Tibial nerve (tissue), 4 donors: ENCODE measurements at regions not wholly inside any gene's neighbourhood (a gene's known extent, or its start where the extent isn't known, plus 50 kb on each side); places are given as distances from the start of the nearest gene placed in this dataset.

Experiments used
- DNase-seq, 2 donors: peaks; one replicate each; pipeline ENCODE4 v3.0.0-alpha.2; 2019; ENCODE audit warnings: low spot score in 2 of 2
- H3K27ac ChIP-seq, 4 donors: fragments of 200-600 bp; sonication (generic) in 3 of 4; one replicate each; pipeline ENCODE4 v1.5.1; 2017 to 2019; ENCODE audit warnings: mild to moderate bottlenecking in 1 of 4
- H3K27me3 ChIP-seq, 2 donors: fragments of 200-600 bp; sonication (generic) in 1 of 2; one replicate each; pipeline versions ENCODE4 v1.5.1 to v1.6.0; 2017 to 2019
- H3K36me3 ChIP-seq, 3 donors: fragments of 200-600 bp; sonication (generic); one replicate each; pipeline ENCODE4 v1.5.1; 2018 to 2019
- H3K4me1 ChIP-seq, 4 donors: fragments of 200-600 bp; sonication (generic) in 3 of 4; one replicate each; pipeline ENCODE4 v1.5.1; 2017 to 2019
- H3K4me3 ChIP-seq, 4 donors: fragments of 200-600 bp; sonication (generic) in 3 of 4; one replicate each; pipeline ENCODE4 v1.5.1; 2017 to 2019; ENCODE audit warnings: mild to moderate bottlenecking in 1 of 4, moderate library complexity in 1 of 4
- H3K9me3 ChIP-seq, 4 donors: fragments of 200-600 bp; sonication (generic) in 3 of 4; one replicate each; pipeline ENCODE4 v1.5.1; 2017 to 2019
- CTCF ChIP-seq, 5 experiments: fragments of 200-600 bp in 3 of 5; fragments of 450-650 bp in 2 of 5; sonication (generic) in 3 of 5; IDR thresholded peaks; one replicate each; pipeline ENCODE4 v1.5.1; 2016 to 2019; ENCODE audit warnings: antibody characterized with exemption in 5 of 5, mild to moderate bottlenecking in 3 of 5, moderate library complexity in 2 of 5
- EP300 ChIP-seq, 2 donors: sonication (generic); formaldehyde crosslinking; IDR thresholded peaks; one replicate each; pipeline ENCODE4 v1.6.1; 2017; ENCODE audit warnings: antibody characterized with exemption in 2 of 2, mild to moderate bottlenecking in 1 of 2
- POLR2A ChIP-seq, 2 donors: fragments of 450-650 bp; IDR thresholded peaks; one replicate each; pipeline ENCODE4 v1.6.1; 2017; ENCODE audit warnings: antibody characterized with exemption in 2 of 2, mild to moderate bottlenecking in 2 of 2, moderate library complexity in 2 of 2
- WGBS, 2 donors: methylation state at CpG; one replicate each; pipeline ENCODE4 v1.1.5; 2018; 5-methylcytosine and 5-hydroxymethylcytosine counted together

- Histone ChIP-seq H3K36me3 (no peaks in the 10 kb centered on the region), H3K4me3 (no peak overlapping the region), H3K4me1 (peaks cover 0 to 20% (median 0%) of the 10 kb centered on the region in 4 donors), H3K27ac (no peak overlapping the region), H3K27me3 (no peaks in the 10 kb centered on the region), H3K9me3 (no peaks in the 10 kb centered on the region)
- no peak for DNase-seq
- TF ChIP-seq CTCF (IDR thresholded peaks at IDR 0.05), result no peak
- no peak for TF ChIP-seq POLR2A (IDR thresholded peaks at IDR 0.05)
- no peak for TF ChIP-seq EP300 (IDR thresholded peaks at IDR 0.05)
- 27 to 32% methylated on average over 2 of the region's 2 CpGs for WGBS, 2 donors
Observed at GRCh38 chr2:41483226-41483625, 564.6 kb upstream of the PKDCC start.

GRCh38 chr2:41483982-41484857 lies 563.6 kb upstream of the PKDCC start:
- Histone ChIP-seq H3K4me1 (peaks cover 0 to 20% (median 0%) of the 10 kb centered on the region in 4 donors), H3K27ac (no peak overlapping the region), H3K4me3 (no peak overlapping the region), H3K36me3 (no peaks in the 10 kb centered on the region), H3K9me3 (no peaks in the 10 kb centered on the region), H3K27me3 (no peaks in the 10 kb centered on the region)
- DNase-seq, result no peak
- TF ChIP-seq EP300 (IDR thresholded peaks at IDR 0.05), result no peak
- TF ChIP-seq CTCF (IDR thresholded peaks at IDR 0.05), result no peak
- no peak for TF ChIP-seq POLR2A (IDR thresholded peaks at IDR 0.05)
- 46 to 60% methylated on average over 7 of the region's 7 CpGs for WGBS, 2 donors

- DNase-seq, result no peak
- H3K27ac ChIP-seq, result no peak overlapping the region
- H3K27me3 ChIP-seq, result no peaks in the 10 kb centered on the region
- H3K4me1 ChIP-seq, result peaks cover 0 to 20% (median 0%) of the 10 kb centered on the region in 4 donors
- TF ChIP-seq POLR2A (IDR thresholded peaks at IDR 0.05) (no peak), EP300 (IDR thresholded peaks at IDR 0.05) (no peak), CTCF (IDR thresholded peaks at IDR 0.05) (no peak)
- no peaks in the 10 kb centered on the region for H3K9me3 ChIP-seq
- no peak overlapping the region for H3K4me3 ChIP-seq
- no peaks in the 10 kb centered on the region for H3K36me3 ChIP-seq
Observed at GRCh38 chr2:41484858-41485234, 563.0 kb upstream of the PKDCC start.

GRCh38 chr2:41486948-41487347 lies 560.9 kb upstream of the PKDCC start:
- no peaks in the 10 kb centered on the region for H3K27me3 ChIP-seq
- H3K36me3 ChIP-seq, result no peaks in the 10 kb centered on the region
- DNase-seq, result no peak
- peaks cover 0 to under 1% (median 0%) of the 10 kb centered on the region in 4 donors for H3K9me3 ChIP-seq
- H3K4me3 ChIP-seq, result no peak overlapping the region
- no peak overlapping the region for H3K27ac ChIP-seq
- H3K4me1 ChIP-seq, result peaks cover 0 to 20% (median 0%) of the 10 kb centered on the region in 4 donors
- TF ChIP-seq POLR2A (IDR thresholded peaks at IDR 0.05) (no peak), EP300 (IDR thresholded peaks at IDR 0.05) (no peak), CTCF (IDR thresholded peaks at IDR 0.05) (no peak)

- no peaks in the 10 kb centered on the region for H3K36me3 ChIP-seq
- DNase-seq, result no peak
- peaks cover 0 to 10% (median 0%) of the 10 kb centered on the region in 4 donors for H3K9me3 ChIP-seq
- H3K4me3 ChIP-seq, result no peak overlapping the region
- H3K27ac ChIP-seq, result no peak overlapping the region
- TF ChIP-seq EP300 (IDR thresholded peaks at IDR 0.05) (no peak), POLR2A (IDR thresholded peaks at IDR 0.05) (no peak)
- no peaks in the 10 kb centered on the region for H3K27me3 ChIP-seq
- peaks cover 0 to 6% (median 0%) of the 10 kb centered on the region in 4 donors for H3K4me1 ChIP-seq
Observed at GRCh38 chr2:41488888-41489287, 558.9 kb upstream of the PKDCC start.
